ENCODE measurements at regions not wholly inside any gene's neighbourhood (a gene's known extent, or its start where the extent isn't known, plus 50 kb on each side); places are given as distances from the start of the nearest gene placed in this dataset.
"Not testable (repeated sequence)": the region's sequence is repeated elsewhere in the genome, so short reads cannot be mapped to it uniquely, and the experiment has no call there.

GRCh38 chr14:28307506-28307905 lies 459.1 kb upstream of the FOXG1 start:
- Histone ChIP-seq H3K27ac (replicated peaks; ENCODE audit: low read length) (no peak overlapping the region), H2BK15ac (ENCODE audit: low read length) (no peak overlapping the region), H3K36me3 (replicated peaks in 1 of 2; ENCODE audit: control insufficient read depth in 2 of 2, insufficient read depth in 2 of 2, low read length in 2 of 2) (no peaks in the 10 kb centered on the region), H3K14ac (ENCODE audit: low read length) (no peak overlapping the region), H3K27me3 (ENCODE audit: control insufficient read depth in 3 of 3, insufficient read depth in 3 of 3, low read depth in 1 of 3, low read length in 3 of 3) (no peaks in the 10 kb centered on the region), H3K79me1 (ENCODE audit: low read depth, low read length) (no peaks in the 10 kb centered on the region), H3K9me3 (replicated peaks in 1 of 2; ENCODE audit: control insufficient read depth in 2 of 2, insufficient read depth in 1 of 2, low read depth in 1 of 2, low read length in 2 of 2) (no peaks in the 10 kb centered on the region), H3K9ac (ENCODE audit: low read depth, low read length, poor library complexity) (no peak overlapping the region), H2BK5ac (ENCODE audit: low read length) (no peak overlapping the region), H3K4ac (ENCODE audit: low read length) (no peak overlapping the region), H4K91ac (ENCODE audit: low read depth, low read length, poor library complexity) (no peak overlapping the region), H3K18ac (ENCODE audit: low read length) (no peak overlapping the region), H3K23ac (ENCODE audit: low read depth, low read length, poor library complexity) (no peak overlapping the region), H2AFZ (ENCODE audit: low read length) (no peak overlapping the region), H2AK5ac (ENCODE audit: low read depth, low read length) (no peak overlapping the region), H3K4me3 (ENCODE audit: low read length in 2 of 2) (no peak overlapping the region), H2BK120ac (ENCODE audit: low read depth, low read length) (no peak overlapping the region), H2BK12ac (ENCODE audit: low read length) (no peak overlapping the region), H3K4me2 (ENCODE audit: insufficient read depth, low read length, poor library complexity, severe bottlenecking) (no peak overlapping the region), H3K4me1 (ENCODE audit: control insufficient read depth in 2 of 2, insufficient read depth in 1 of 2, low read depth in 1 of 2, low read length in 2 of 2) (peaks cover 2% of the 10 kb centered on the region in 2 donors), H4K8ac (ENCODE audit: low read depth, low read length) (no peak overlapping the region)
- no peak for DNase-seq (ENCODE audit: low spot score)
- no CpG with 5 or more reads among the region's 1 CpG for WGBS, 2 donors (ENCODE audit: extremely low coverage in 2 of 2, insufficient read length in 2 of 2, insufficient replicate concordance in 1 of 2)

- H4K8ac ChIP-seq (ENCODE audit: low read depth, low read length): no peak overlapping the region
- H3K27ac ChIP-seq (replicated peaks; ENCODE audit: low read length): no peak overlapping the region
- H2AFZ ChIP-seq (ENCODE audit: low read length): no peak overlapping the region
- no peak overlapping the region for H3K4me2 ChIP-seq (ENCODE audit: insufficient read depth, low read length, poor library complexity, severe bottlenecking)
- DNase-seq (ENCODE audit: low spot score): no peak
- no peak overlapping the region for H2BK15ac ChIP-seq (ENCODE audit: low read length)
- no peaks in the 10 kb centered on the region for H3K79me1 ChIP-seq (ENCODE audit: low read depth, low read length)
- no peak overlapping the region for H2AK5ac ChIP-seq (ENCODE audit: low read depth, low read length)
- no peak overlapping the region for H3K4ac ChIP-seq (ENCODE audit: low read length)
- no peak overlapping the region for H3K4me3 ChIP-seq (ENCODE audit: low read length in 2 of 2)
- H2BK5ac ChIP-seq (ENCODE audit: low read length): no peak overlapping the region
- no peak overlapping the region for H4K91ac ChIP-seq (ENCODE audit: low read depth, low read length, poor library complexity)
- WGBS, 2 donors (ENCODE audit: extremely low coverage in 2 of 2, insufficient read length in 2 of 2, insufficient replicate concordance in 1 of 2): no CpG with 5 or more reads among the region's 2 CpGs
- no peak overlapping the region for H3K18ac ChIP-seq (ENCODE audit: low read length)
- no peaks in the 10 kb centered on the region for H3K36me3 ChIP-seq (replicated peaks in 1 of 2; ENCODE audit: control insufficient read depth in 2 of 2, insufficient read depth in 2 of 2, low read length in 2 of 2)
- no peak overlapping the region for H2BK120ac ChIP-seq (ENCODE audit: low read depth, low read length)
- H2BK12ac ChIP-seq (ENCODE audit: low read length): no peak overlapping the region
- H3K27me3 ChIP-seq (ENCODE audit: control insufficient read depth in 3 of 3, insufficient read depth in 3 of 3, low read depth in 1 of 3, low read length in 3 of 3): no peaks in the 10 kb centered on the region
- no peak overlapping the region for H3K23ac ChIP-seq (ENCODE audit: low read depth, low read length, poor library complexity)
- no peaks in the 10 kb centered on the region for H3K9me3 ChIP-seq (replicated peaks in 1 of 2; ENCODE audit: control insufficient read depth in 2 of 2, insufficient read depth in 1 of 2, low read depth in 1 of 2, low read length in 2 of 2)
- no peak overlapping the region for H3K9ac ChIP-seq (ENCODE audit: low read depth, low read length, poor library complexity)
- peaks cover 2% of the 10 kb centered on the region in 2 donors for H3K4me1 ChIP-seq (ENCODE audit: control insufficient read depth in 2 of 2, insufficient read depth in 1 of 2, low read depth in 1 of 2, low read length in 2 of 2)
- no peak overlapping the region for H3K14ac ChIP-seq (ENCODE audit: low read length)
These were observed 457.9 kb upstream of the FOXG1 start for GRCh38 chr14:28308734-28309133.

DNA sequence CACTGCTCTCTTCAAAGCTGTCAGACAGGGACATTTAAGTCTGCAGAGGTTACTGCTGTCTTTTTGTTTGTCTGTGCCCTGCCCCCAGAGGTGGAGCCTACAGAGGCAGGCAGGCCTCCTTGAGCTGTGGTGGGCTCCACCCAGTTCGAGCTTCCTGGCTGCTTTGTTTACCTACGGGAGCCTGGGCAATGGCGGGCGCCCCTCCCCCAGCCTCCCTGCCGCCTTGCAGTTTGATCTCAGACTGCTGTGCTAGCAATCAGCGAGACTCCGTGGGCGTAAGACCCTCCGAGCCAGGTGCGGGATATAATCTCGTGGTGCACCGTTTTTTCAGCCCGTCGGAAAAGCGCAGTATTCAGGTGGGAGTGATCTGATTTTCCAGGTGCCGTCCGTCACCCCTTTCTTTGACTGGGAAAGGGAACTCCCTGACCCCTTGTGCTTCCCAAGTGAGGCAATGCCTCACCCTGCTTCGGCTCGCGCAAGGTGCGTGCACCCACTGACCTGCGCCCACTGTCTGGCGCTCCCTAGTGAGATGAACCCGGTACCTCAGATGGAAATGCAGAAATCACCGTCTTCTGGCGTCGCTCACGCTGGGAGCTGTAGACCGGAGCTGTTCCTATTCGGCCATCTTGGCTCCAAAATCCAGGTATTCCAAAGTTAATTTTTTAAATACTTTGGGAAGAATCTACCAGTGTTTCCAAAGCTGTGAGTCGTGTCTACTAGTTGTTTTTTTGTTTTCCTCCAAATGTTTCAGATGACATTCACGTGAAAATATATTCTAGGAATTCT lies 448.5 kb upstream of the FOXG1 start:
- not testable (repeated sequence) for H2BK15ac ChIP-seq (ENCODE audit: low read length)

GRCh38 chr14:28321475-28322244 lies 444.9 kb upstream of the FOXG1 start:
- H2BK5ac ChIP-seq (ENCODE audit: low read length): no peak overlapping the region
- H3K4me1 ChIP-seq (ENCODE audit: control insufficient read depth in 2 of 2, insufficient read depth in 1 of 2, low read depth in 1 of 2, low read length in 2 of 2): no peaks in the 10 kb centered on the region
- no peak overlapping the region for H3K4me2 ChIP-seq (ENCODE audit: insufficient read depth, low read length, poor library complexity, severe bottlenecking)
- H4K91ac ChIP-seq (ENCODE audit: low read depth, low read length, poor library complexity): no peak overlapping the region
- no peak overlapping the region for H3K27ac ChIP-seq (replicated peaks; ENCODE audit: low read length)
- no peak overlapping the region for H3K18ac ChIP-seq (ENCODE audit: low read length)
- H2BK120ac ChIP-seq (ENCODE audit: low read depth, low read length): no peak overlapping the region
- no CpG with 5 or more reads among the region's 3 CpGs for WGBS, 2 donors (ENCODE audit: extremely low coverage in 2 of 2, insufficient read length in 2 of 2, insufficient replicate concordance in 1 of 2)
- H3K23ac ChIP-seq (ENCODE audit: low read depth, low read length, poor library complexity): no peak overlapping the region
- no peak overlapping the region for H2AFZ ChIP-seq (ENCODE audit: low read length)
- no peak overlapping the region for H2BK12ac ChIP-seq (ENCODE audit: low read length)
- H2BK15ac ChIP-seq (ENCODE audit: low read length): no peak overlapping the region
- no peak for DNase-seq (ENCODE audit: low spot score)
- H3K9me3 ChIP-seq (replicated peaks in 1 of 2; ENCODE audit: control insufficient read depth in 2 of 2, insufficient read depth in 1 of 2, low read depth in 1 of 2, low read length in 2 of 2): no peaks in the 10 kb centered on the region
- no peaks in the 10 kb centered on the region for H3K36me3 ChIP-seq (replicated peaks in 1 of 2; ENCODE audit: control insufficient read depth in 2 of 2, insufficient read depth in 2 of 2, low read length in 2 of 2)
- no peak overlapping the region for H3K9ac ChIP-seq (ENCODE audit: low read depth, low read length, poor library complexity)
- no peak overlapping the region for H3K4ac ChIP-seq (ENCODE audit: low read length)
- no peaks in the 10 kb centered on the region for H3K79me1 ChIP-seq (ENCODE audit: low read depth, low read length)
- H3K14ac ChIP-seq (ENCODE audit: low read length): no peak overlapping the region
- H3K27me3 ChIP-seq (ENCODE audit: control insufficient read depth in 3 of 3, insufficient read depth in 3 of 3, low read depth in 1 of 3, low read length in 3 of 3): no peaks in the 10 kb centered on the region
- no peak overlapping the region for H2AK5ac ChIP-seq (ENCODE audit: low read depth, low read length)
- H4K8ac ChIP-seq (ENCODE audit: low read depth, low read length): no peak overlapping the region
- no peak overlapping the region for H3K4me3 ChIP-seq (ENCODE audit: low read length in 2 of 2)

More for the DNA sequence above, 448.5 kb upstream of the FOXG1 start:
- not testable (repeated sequence) for H3K18ac ChIP-seq (ENCODE audit: low read length); H3K27me3 ChIP-seq (ENCODE audit: control insufficient read depth in 3 of 3, insufficient read depth in 3 of 3, low read depth in 1 of 3, low read length in 3 of 3); H3K9me3 ChIP-seq (replicated peaks in 1 of 2; ENCODE audit: control insufficient read depth in 2 of 2, insufficient read depth in 1 of 2, low read depth in 1 of 2, low read length in 2 of 2); H3K4me2 ChIP-seq (ENCODE audit: insufficient read depth, low read length, poor library complexity, severe bottlenecking); H4K8ac ChIP-seq (ENCODE audit: low read depth, low read length); H3K9ac ChIP-seq (ENCODE audit: low read depth, low read length, poor library complexity); H3K4me1 ChIP-seq (ENCODE audit: control insufficient read depth in 2 of 2, insufficient read depth in 1 of 2, low read depth in 1 of 2, low read length in 2 of 2); H3K27ac ChIP-seq (replicated peaks; ENCODE audit: low read length); DNase-seq (ENCODE audit: low spot score); H3K79me1 ChIP-seq (ENCODE audit: low read depth, low read length); H3K36me3 ChIP-seq (replicated peaks in 1 of 2; ENCODE audit: control insufficient read depth in 2 of 2, insufficient read depth in 2 of 2, low read length in 2 of 2); H2AK5ac ChIP-seq (ENCODE audit: low read depth, low read length); H2BK120ac ChIP-seq (ENCODE audit: low read depth, low read length); H2AFZ ChIP-seq (ENCODE audit: low read length); H2BK12ac ChIP-seq (ENCODE audit: low read length); H3K4me3 ChIP-seq (ENCODE audit: low read length in 2 of 2); H3K23ac ChIP-seq (ENCODE audit: low read depth, low read length, poor library complexity); H3K4ac ChIP-seq (ENCODE audit: low read length); H3K14ac ChIP-seq (ENCODE audit: low read length); H4K91ac ChIP-seq (ENCODE audit: low read depth, low read length, poor library complexity); H2BK5ac ChIP-seq (ENCODE audit: low read length)
- WGBS, 2 donors (ENCODE audit: extremely low coverage in 2 of 2, insufficient read length in 2 of 2, insufficient replicate concordance in 1 of 2): no CpG with 5 or more reads among the region's 32 CpGs

Measured in neuronal stem cell (in vitro differentiated cells).